ENCODE measurements at regions not wholly inside any gene's neighbourhood (a gene's known extent, or its start where the extent isn't known, plus 50 kb on each side); places are given as distances from the start of the nearest gene placed in this dataset.
"Not testable (repeated sequence)": the region's sequence is repeated elsewhere in the genome, so short reads cannot be mapped to it uniquely, and the experiment has no call there.

DNA sequence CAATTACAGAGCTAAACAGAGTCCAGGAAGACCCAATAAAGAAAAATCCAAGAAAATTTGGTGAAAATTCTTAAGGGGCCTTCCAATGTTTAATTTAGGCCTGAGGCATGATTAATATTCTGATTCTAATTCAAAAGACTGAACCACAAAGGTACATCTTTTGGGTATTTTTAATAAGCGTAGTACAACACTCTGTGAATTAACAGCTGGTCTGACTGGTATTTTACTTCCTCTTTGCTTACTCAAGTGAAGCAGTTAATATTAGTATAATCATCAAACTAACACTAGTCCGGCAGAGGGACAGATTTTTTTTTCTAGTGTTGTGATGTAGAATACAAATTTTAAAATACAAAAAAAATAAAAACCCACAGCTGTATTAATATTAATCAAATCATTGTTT lies 652.9 kb downstream of the NR4A2 start:
- no peak for DNase-seq (ENCODE audit: low read depth)

DNA sequence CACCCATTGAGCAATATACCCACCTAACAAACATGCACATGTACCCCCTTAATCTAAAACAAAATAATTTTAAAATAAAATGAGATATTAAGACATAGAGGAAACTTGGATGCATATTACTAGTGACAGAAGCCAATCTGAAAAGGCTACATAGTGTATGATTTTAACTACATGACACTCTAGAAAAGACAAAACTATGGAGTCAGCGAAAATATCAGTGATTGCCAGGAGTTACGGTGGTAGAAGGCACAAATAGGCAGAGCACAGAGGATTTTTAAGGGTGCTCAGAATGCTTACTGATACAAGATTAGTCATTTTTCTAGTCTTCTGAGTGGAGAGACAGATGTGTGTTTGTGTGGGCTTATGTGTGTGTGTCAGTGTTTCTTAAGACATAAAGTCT lies 656.6 kb downstream of the NR4A2 start:
- no peak for DNase-seq (ENCODE audit: low read depth)

DNA sequence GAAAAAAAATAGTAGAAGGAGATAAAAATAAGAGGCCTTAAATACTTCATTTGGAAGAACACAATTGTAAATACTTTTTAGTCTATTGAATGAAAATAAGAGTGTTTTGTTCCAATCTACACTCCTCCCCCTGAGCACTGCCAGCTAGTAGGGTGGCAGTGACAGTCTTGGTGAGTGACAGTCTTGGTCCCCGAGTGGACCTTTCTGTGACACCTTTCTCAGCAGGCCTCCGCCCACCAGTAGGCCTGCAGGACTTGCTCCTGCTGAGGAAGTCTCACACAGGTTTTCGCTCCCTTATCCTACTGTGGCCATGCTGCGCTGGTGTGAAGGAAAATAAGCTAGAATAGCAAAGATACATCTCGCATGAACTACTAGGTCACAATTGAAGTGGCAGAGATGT lies 666.8 kb downstream of the NR4A2 start:
- no peak for DNase-seq (ENCODE audit: low read depth)

DNA sequence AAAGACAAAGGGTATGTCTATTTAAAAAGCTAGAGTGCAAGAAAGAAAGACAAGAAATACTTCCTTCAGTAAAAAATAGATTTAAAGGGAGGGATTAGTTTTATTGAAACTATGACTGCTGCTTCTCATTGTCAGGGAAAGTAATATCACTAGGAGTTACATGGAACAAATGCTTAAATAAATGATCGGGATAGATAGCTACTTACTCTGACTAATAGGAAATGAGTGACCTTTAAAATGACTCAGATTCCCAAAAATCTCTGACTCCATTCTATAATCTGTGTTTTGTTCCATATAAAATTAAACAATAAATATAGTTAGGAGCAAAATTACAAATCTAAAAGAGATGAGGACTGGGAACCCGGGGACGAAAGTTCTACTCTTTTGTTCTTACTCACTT lies 669.3 kb downstream of the NR4A2 start:
- DNase-seq (ENCODE audit: low read depth): peak; percentile 25

DNA sequence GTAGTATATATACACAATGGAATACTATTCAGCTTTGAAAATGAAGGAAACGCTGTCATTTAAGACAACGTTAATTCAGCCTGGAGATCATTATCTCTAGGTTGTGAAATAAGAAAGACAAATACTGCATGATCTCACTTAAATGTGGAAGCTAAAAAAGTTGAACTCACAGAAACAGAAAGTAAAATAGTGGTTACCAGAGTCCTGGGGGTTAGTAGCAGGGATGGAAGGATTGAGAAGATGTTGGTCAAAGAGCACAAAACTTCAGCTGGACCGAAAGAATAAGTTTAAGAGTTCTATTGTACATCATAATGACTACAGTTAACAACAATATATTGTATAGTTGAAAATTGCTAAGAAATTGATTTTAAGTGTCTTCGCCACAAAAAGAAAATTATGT lies 670.3 kb downstream of the NR4A2 start:
- no peak for DNase-seq (ENCODE audit: low read depth)

DNA sequence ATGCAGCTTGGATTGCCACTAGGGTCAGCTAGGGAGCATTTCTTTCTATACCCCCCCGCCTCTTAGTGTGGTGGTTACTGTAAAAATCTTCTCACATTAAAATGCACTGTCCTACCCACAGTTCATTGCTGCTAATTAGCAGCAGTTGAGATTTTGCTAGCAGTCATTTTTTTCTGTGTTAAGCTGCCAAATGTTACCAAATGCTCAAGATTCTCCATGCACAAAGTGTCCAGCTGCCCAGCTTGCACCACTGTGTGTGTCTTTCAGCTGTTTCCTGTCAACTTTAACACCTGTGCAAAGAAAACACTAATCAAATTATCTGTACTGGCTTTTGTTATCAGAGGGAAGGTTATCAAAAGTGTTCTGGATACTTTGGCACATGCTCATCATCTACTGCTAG lies 679.3 kb downstream of the NR4A2 start:
- DNase-seq (ENCODE audit: low read depth): no peak

DNA sequence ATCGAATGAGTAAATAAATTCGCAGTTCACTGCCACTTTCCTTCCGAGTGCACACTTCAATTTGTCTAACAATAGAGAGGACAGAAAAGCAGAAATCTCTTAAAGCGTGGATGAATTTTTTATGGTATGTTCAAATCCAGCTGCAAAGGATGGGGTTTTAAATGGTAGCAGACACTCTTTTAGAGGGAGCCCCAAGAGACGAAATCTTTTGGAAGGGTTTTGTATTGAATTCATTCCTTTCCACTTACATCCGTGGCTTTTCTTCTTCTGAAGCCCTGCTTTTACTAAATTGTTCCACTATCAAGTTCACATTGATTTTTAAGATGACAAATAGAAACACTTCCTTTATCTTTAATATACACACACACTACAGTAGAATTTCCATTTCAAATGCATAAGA lies 680.7 kb downstream of the NR4A2 start:
- DNase-seq (ENCODE audit: low read depth): no peak

DNA sequence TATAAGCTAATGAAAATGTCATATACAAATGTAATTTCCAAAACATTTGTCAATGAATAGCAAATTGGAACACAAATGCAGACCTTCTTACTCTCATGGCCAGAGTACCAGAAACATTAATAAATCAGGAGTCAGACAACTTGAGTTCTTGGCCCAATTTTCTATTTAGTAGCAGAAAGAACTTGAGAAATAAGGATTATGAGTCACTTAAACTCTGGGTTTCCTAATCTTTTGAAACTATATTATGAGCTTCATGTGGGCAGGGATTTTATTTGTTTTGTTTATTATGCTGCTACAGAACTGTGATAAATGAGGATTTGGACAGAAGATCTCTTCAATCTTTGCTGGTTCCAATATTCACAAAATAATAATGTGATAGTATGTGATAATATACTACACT lies 686.7 kb downstream of the NR4A2 start:
- DNase-seq (ENCODE audit: low read depth): no peak

DNA sequence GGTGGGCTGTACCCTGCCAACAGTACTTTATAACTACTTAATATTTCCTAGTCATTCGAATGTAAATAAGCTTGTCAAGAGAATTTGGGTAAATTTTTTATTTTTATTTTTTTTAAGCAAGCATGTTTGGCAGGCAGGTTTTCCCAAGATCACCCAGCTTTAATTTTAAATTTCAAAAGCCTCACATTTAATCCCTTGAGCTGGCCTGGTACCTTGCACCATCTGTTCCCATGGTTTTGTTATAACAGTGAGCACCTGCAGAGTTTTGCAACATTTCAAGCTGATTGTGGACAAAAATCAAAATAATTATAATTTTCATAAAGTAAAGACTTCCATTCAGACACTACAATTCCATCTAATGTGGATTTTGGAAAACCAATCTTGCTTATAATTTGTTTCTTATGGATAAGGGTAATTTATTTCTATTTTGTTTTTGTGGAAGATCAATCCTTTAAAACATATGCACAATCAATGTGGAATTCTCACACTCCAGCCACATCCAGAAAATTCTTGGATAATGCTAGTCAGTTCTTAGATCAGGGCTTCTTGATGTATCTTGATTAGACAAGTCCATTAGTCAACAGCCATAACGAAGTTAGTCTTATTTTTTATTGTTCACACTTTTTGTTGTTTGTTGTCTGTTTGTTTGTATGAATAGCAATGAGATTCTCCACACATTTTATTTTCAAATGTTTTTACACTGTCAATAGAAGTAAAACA lies 689.3 kb downstream of the NR4A2 start:
- no peak for DNase-seq (ENCODE audit: low read depth)

DNA sequence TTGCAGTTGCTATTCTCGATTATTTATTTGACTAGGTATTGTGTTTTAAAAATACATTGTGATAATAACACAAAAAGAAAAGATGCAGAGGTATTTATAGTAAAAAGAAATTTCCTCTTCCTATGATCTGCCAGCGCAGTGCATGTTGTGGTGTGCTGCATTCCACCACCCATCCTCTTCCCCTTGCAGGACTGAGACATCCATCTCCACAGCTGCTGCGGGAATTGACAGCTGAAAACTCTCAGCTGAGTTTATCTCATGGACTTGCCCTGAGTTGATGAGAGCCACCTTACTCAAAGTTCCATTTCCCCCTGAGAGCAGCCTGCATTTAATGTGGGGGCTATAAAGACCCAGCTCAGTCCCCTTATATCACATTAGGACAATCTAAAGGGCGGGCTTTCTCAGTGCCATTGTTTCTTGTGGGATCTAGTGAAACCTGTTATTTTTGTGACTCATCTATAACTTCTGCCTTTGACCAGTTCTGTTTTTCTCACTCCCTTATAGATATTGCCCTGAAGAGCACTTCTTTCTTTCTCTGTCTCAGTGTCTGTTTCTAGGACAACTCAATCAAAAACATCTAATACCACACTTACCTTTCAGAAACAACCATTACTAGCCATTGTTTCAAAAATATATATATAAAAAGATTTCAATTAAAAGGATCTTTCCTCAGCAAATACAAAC lies 698.5 kb downstream of the NR4A2 start:
- no peak for DNase-seq (ENCODE audit: low read depth)

DNA sequence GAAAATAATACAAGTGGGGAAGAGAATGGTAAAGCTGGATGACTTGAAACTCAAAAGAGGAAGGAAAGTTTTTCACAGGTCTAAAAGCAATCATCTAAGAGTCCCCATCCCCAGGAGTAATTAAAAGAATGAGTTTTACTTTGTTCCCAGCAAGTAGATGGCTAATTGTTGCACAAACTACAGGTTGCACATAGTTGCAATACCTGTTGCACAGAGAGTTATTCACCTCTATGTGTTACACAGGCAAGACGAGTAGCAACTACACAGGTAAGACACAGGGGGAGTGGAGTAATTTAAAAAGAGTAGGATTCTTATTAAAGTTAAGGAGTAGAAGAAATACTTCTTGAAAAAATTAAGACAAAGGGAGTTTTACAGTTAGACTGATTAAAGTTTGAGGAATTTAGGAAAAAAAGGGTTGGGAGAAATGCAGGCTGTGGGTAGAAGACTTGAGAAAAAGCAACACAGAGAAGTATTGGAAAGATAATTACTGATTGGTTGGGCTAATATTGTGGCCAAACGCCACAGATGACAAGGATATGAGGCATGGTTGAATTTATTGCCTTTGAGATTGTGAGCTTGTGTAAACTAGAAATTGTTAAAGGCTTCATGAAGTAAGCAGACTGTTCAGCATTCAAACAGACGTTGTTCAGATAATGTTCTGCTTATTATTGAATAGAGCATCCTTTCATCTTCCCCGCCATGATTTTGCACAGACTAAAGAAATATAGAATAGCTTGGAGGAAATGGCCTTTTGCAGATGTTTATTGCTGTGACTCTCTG lies 699.3 kb downstream of the NR4A2 start:
- no peak for DNase-seq (ENCODE audit: low read depth)

DNA sequence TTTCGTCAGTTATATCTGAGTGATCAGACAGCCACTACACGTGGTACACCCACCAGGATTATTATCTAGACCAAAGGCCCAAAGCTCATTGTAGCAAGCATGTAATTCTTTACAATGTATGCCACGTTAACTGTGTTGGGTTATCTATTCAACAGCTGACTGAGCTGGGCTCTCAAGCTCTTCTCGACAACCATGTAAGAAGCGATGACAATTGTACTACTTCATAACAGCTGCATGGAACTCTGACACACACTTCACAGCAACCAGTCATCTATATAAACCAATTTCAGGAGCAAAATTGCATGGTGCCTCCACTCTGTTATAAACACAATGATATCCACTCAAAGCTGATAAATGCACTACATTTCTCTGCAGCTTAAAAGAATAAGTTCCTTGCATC lies 701.8 kb downstream of the NR4A2 start:
- DNase-seq (ENCODE audit: low read depth): no peak

DNA sequence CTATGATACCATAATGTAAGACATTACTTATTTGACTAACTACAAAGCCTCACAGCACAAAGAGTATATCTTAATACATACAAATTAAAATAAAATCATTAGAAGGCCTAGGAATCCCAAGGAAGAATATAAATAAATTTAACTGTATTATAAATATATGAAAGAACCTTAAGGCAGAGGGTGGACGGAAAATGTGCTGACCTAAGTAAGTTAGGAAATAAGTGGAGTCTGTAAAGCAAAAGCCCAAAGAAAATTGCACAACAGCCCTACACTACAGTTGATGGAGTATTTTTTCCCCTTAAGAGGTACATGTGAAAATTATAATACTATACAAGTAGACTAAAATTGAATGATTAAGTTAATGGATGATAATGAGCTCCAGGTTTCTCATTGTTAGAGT lies 710.1 kb downstream of the NR4A2 start:
- no peak for DNase-seq (ENCODE audit: low read depth)

DNA sequence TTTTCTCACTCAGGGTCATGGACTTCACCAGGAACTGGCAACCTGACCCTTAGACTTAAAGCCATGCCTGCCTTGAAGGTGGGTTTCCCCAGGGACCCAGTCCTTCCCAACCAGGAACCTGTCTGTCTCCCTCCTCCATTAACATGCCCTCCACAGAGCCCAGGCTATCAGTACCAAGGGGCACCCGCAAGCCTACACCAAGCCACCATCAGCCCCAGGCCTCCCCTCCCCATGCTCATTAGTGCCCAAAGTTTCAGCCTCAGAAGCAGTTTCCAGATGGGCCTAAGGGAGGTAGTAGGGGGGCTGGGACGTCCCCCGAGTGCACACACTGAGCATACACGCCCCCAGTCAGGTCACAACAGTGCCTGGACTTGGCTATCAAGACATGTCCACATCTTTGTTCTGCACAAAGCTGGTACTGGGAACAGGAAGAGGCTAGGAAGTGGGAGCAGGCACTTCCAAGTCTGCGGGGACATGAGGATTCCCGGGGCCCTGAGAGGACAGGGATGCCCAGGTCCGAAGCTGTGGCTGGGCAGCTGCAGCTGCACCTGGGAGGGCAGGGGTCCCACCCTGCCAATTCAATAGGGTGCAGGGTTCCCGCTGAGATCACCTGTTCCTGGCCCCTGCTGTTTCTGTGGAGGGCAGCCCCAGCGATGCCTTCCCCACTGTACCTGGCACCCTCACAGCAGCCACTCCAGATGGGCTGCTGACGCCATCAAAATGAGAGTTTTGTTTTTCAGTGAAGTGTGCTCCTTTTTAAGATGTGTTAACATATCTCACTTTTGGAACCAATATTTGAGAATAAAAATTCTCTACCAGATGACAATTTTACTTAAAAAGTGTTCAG lies 731.4 kb downstream of the NR4A2 start:
- no peak for DNase-seq (ENCODE audit: low read depth)

DNA sequence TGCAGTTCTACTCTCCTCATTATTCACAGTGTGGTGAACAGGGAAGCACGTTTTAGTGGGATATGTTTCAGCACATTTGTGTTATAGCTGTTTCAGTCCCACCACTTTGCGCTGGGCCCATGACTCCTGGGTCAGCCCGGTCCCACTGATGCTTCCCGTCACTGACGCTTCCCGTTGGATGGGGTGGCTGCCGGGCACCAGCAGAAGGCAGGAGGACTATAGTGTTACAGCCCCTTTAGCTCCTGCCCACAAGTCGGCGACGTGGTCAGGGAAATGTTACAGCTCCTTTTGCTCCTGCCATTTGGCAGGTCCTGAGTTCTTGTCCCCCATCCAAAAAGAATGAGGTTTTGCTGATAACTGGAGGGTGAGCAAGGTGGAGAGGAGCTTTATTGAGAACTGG lies 732.2 kb downstream of the NR4A2 start:
- DNase-seq (ENCODE audit: low read depth): no peak

DNA sequence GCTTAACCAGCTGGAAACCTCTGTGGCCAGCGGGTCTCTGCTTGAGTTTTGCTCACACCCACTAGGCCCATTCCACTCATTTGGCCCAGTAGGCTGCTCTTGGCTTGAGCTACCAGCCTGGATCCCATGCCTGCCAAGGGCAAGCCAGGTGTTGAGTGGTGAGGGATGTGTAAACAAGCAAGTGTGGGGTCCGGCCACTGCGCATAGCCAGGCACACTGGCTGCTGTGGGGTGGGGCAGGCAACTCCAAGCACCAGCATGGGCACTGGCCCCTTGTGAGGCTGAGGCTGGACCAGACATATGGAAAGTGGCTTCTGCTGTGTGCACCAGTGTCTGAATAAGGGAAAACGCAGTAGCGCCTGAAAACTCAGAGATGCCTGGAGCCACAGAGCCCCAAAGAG lies 732.7 kb downstream of the NR4A2 start:
- no peak for DNase-seq (ENCODE audit: low read depth)

DNA sequence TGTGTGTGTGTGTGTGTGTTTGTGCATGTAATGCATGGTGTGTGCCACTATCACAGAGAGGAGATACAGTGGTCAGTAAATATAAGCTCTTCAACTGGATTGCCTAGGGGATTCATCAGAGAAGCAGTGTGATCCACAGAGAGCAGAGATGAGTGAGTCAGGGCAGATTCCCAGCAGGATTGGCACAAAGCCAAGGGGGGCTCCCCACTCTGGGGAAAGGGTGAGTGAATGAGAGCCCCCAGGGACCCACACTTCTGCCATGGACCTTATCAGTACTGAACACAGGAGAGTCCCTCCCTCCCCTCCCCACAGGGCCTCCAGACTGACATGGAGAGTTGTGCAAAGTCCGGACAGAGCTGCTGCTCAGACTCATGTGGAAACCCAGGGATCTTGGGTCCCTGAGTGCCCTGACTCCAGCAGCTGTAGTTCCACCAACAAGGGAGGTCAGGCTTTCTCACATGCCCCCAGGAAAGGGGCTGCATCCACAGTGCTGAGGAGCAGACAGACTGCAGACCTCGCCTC lies 748.8 kb downstream of the NR4A2 start:
- no peak for DNase-seq (ENCODE audit: low read depth)

DNA sequence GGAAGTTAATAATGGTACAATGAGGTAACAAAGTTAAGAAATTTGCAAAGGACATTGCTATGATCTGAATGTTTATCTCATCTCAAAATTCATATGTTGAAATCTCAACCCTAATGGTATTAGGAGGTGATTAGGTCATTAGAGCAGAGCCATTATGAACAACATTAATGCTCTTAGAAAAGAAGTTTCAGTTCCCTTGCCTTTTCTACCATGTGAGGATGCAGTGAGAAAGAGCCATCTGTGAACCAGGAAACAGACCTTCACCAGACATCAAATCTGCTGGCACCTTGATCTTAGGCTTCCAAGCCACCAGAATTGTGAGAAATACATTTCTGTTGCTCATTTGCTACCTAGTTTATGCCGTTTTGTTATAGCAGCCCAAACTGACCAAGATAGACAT lies 757.6 kb downstream of the NR4A2 start:
- no peak for DNase-seq (ENCODE audit: low read depth)

DNA sequence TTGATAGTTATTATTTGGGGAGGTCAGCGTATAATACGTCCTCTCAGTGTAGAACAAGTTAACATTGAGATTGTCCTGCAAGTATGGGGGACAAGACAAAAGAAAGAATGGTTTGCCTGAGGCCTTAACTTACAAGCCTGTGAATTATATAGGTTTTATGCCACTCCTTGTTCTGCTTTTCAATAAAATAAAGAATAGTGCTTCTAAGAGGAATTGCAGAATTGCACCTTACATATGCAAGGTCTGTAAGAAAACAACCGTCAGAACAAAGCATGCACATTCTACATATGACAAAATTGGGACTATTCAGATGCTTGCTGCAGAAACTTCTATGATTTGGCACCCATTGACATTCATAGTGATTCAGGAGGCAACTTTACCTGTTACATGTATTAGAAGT lies 785.0 kb downstream of the NR4A2 start:
- no peak for DNase-seq (ENCODE audit: low read depth)

DNA sequence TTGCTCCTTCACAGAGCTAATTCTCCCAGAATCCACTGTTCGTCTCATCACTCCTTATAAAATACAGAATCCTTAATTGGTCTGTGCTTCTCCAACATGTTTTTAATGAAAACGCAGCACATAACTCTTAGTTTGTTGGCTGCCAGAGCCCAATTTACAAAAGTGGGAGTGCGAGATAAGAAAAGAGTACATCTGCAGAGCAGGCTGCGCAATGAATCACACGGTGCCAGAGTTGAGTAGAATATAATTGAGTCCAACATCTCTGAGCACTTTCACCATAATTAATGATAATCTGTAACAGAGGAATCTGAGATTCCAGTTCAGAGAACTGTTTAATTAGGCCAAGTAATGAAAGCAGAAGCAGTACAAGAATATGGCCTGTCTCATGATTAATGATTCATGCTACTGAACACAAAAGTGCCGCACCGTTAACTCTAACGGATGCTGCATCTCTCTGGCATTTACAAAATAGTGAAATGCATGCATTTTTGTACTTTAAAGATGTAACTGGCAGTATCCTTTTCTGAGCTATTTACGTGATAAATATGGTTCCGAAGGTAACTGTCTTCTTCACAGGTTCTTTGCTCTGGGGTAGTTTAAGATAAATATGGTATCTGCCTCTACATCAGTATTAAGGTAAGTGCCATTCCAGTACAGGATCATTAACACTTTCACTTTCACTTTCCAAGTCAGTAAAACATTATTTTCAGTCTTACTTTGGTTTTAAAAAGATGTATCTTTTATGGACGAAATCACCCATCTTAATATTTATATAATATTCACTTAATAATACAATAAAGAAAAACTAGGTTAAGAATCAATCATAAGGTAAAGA lies 785.6 kb downstream of the NR4A2 start:
- no peak for DNase-seq (ENCODE audit: low read depth)

DNA sequence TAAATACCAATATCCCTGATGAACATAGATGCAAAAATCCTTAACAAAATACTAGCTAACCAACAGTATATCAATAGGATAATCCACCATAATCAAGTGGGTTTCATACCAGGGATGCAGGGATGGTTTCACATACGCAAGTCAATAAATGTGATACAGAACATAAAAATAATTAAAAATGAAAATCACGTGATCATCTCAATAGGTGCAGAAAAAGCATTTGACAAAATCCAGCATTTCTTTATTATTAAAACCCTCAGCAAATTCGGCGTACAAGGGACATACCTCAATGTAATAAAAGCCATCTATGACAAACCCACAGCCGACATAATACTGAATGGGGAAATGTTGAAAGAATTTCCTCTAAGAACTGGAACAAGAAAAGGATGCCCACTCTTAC lies 793.5 kb downstream of the NR4A2 start:
- not testable (repeated sequence) for DNase-seq (ENCODE audit: low read depth)
